ENCODE measurements at regions not wholly inside any gene's neighbourhood (a gene's known extent, or its start where the extent isn't known, plus 50 kb on each side); places are given as distances from the start of the nearest gene placed in this dataset.

DNA sequence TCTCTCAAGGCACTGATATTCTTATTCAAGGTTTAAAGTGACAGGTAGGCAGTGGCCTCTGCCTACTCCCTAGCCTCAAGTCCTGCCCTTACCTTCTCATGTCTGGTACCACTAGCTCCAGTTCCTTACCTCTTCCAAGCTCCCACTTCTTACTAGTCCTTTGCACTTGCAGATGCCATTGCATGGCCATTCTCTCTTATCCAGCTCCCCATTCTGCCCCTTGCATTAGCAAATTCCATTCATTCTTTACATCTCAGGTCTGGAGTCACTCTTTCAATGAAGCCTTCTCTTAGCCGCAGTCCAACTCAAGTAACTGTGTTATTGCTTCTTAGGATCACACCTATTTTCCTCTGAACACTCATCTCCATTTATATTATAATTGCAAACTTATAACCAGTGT, 807.1 kb downstream of the EDEM1 start:
- Histone ChIP-seq H3K9me3 (replicated peaks; ENCODE audit: control insufficient read depth, insufficient read depth, low read depth, low read length) (no peaks in the 10 kb centered on the region), H3K4me1 (replicated peaks in 1 of 2; ENCODE audit: control insufficient read depth in 2 of 2, insufficient read depth in 2 of 2, low read length in 2 of 2) (no peaks in the 10 kb centered on the region), H3K36me3 (ENCODE audit: control insufficient read depth, insufficient read depth, low read length) (no peaks in the 10 kb centered on the region), H4K20me1 (replicated peaks; ENCODE audit: control insufficient read depth, insufficient read depth, low read length) (no peaks in the 10 kb centered on the region), H3K9me1 (ENCODE audit: control insufficient read depth, insufficient read depth, low read length) (no peaks in the 10 kb centered on the region), H3K27me3 (ENCODE audit: control insufficient read depth in 2 of 2, insufficient read depth in 2 of 2, low read length in 2 of 2) (no peaks in the 10 kb centered on the region), H2AFZ (ENCODE audit: low read depth, low read length) (no peak overlapping the region), H3K4me2 (ENCODE audit: insufficient read depth, low read length) (no peak overlapping the region), H3K4me3 (no peak overlapping the region), H3K79me2 (ENCODE audit: control insufficient read depth, insufficient read depth, low read length) (no peaks in the 10 kb centered on the region), H3K9ac (ENCODE audit: insufficient read depth in 1 of 2, low read depth in 2 of 2, low read length in 2 of 2) (no peak overlapping the region), H3K27ac (ENCODE audit: extremely low read depth, low read depth, low read length) (no peak overlapping the region)
- WGBS (ENCODE audit: insufficient coverage, low coverage, missing lambda C conversion rate), result 0% methylated on average over 1 of the region's 1 CpG
- POLR2A ChIA-PET, result no interaction called here
- intact Hi-C loops (cut with micrococcal nuclease), result no loop called here
- DNase-seq (ENCODE audit: extremely low read depth in 1 of 4, low spot score in 3 of 4) (no peak), ATAC-seq (no peak), FAIRE-seq (no peak)
- no peak for TF ChIP-seq HDAC1 (IDR thresholded peaks at IDR 0.05)
- no peak for TF ChIP-seq POLR2H (tag; IDR thresholded peaks at IDR 0.05; ENCODE audit: low read depth)
- no peak for TF ChIP-seq CHD2 (IDR thresholded peaks at IDR 0.05; ENCODE audit: low read depth, low read length)
- no peak for TF ChIP-seq SOX6 (IDR thresholded peaks at IDR 0.05)
- TF ChIP-seq CEBPB (tag; IDR thresholded peaks at IDR 0.05), result no peak
- no peak for TF ChIP-seq ZNF444 (CRISPR knock-in tag; IDR thresholded peaks at IDR 0.05)
- no peak for TF ChIP-seq NFIX (CRISPR knock-in tag; IDR thresholded peaks at IDR 0.05; ENCODE audit: low read depth)
- no peak for TF ChIP-seq FOXK1 (CRISPR knock-in tag; IDR thresholded peaks at IDR 0.05; ENCODE audit: borderline replicate concordance)
- TF ChIP-seq ELF2 (CRISPR knock-in tag; IDR thresholded peaks at IDR 0.05), result no peak
- TF ChIP-seq RNF2 (IDR thresholded peaks at IDR 0.05), result no peak
- no peak for TF ChIP-seq BCL6 (CRISPR knock-in tag; IDR thresholded peaks at IDR 0.05)
- TF ChIP-seq PTTG1 (tag; IDR thresholded peaks at IDR 0.05; ENCODE audit: low read depth), result no peak
- TF ChIP-seq ZNF282 (CRISPR knock-in tag; IDR thresholded peaks at IDR 0.05), result no peak
- no peak for TF ChIP-seq SRSF9 (IDR thresholded peaks at IDR 0.05; ENCODE audit: borderline replicate concordance, low read depth, low read length)
- no peak for TF ChIP-seq CAMTA2 (CRISPR knock-in tag; conservative IDR thresholded peaks at IDR 0.05)
- TF ChIP-seq ZFP91 (CRISPR knock-in tag; IDR thresholded peaks at IDR 0.05), result no peak
- no peak for TF ChIP-seq ZNF354B (CRISPR knock-in tag; IDR thresholded peaks at IDR 0.05)
- no peak for TF ChIP-seq ZNF134 (CRISPR knock-in tag; conservative IDR thresholded peaks at IDR 0.05)
- no TSS peak for BruUV-seq (replicated peaks)
- in situ Hi-C loops (cut with MboI), result no loop called here
- CTCF ChIA-PET (ENCODE audit: low intra/inter-chr PET ratio), result no interaction called here
